ENCODE measurements at regions not wholly inside any gene's neighbourhood (a gene's known extent, or its start where the extent isn't known, plus 50 kb on each side); places are given as distances from the start of the nearest gene placed in this dataset.

DNA sequence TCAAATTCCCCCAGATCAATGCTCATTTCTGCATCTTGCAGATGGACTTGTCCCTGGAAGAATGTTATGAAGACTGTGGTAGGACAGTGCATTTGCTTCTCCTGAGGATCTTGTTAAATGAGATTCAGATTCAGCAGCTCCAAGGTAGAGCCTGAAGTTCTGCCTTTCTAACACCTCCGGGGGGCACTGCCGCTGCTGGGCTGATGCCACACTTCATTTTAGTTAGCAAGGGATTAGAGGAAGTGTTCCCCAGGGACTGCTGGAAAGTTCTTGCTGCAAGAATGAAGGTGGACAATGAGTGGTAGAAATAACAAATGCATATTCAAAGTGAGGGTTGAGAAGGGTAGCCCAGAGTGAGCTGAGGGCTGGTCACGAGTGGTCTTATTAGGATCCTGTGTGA is 434.3 kb upstream of the AKR1E2 start:
- TF ChIP-seq ZNF512 (CRISPR knock-in tag; IDR thresholded peaks at IDR 0.05; ENCODE audit: borderline replicate concordance), result no peak
- no peak for TF ChIP-seq CTCF (IDR thresholded peaks at IDR 0.05)
- TF ChIP-seq, protein P1, sequence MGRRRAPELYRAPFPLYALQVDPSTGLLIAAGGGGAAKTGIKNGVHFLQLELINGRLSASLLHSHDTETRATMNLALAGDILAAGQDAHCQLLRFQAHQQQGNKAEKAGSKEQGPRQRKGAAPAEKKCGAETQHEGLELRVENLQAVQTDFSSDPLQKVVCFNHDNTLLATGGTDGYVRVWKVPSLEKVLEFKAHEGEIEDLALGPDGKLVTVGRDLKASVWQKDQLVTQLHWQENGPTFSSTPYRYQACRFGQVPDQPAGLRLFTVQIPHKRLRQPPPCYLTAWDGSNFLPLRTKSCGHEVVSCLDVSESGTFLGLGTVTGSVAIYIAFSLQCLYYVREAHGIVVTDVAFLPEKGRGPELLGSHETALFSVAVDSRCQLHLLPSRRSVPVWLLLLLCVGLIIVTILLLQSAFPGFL (CRISPR knock-in tag; IDR thresholded peaks at IDR 0.05; ENCODE audit: borderline replicate concordance), result no peak
- TF ChIP-seq ETV6 (CRISPR knock-in tag; IDR thresholded peaks at IDR 0.05), result no peak
- no peak for TF ChIP-seq MYBL2 (CRISPR knock-in tag; IDR thresholded peaks at IDR 0.05)
- TF ChIP-seq CREM (CRISPR knock-in tag; IDR thresholded peaks at IDR 0.05), result no peak
